ENCODE measurements at regions not wholly inside any gene's neighbourhood (a gene's known extent, or its start where the extent isn't known, plus 50 kb on each side); places are given as distances from the start of the nearest gene placed in this dataset.

DNA sequence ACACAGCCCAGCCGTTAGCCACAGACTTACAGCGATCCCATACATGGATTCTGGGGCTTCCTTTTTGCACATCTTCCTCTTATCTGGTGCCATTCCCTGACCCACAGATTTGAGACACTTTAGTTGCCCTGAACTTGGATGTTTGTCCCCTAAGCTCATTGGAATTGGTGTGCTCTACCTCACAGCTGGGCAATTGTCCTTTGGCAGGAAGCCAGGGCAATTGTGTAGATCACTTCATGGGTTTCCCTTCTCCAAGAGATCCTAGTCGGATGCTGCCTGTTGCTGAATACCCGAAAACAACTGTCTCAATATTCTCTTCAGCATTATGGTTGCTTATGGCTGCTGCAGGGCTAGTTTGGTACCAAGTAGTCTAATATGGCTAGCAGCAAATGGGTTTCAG lies 470.7 kb upstream of the MKI67 start:
- no peaks in the 10 kb centered on the region for H3K4me1 Mint-ChIP-seq
- H3K27me3 Mint-ChIP-seq: no peaks in the 10 kb centered on the region
- H3K27ac Mint-ChIP-seq: no peak overlapping the region
- no peak for DNase-seq
- ChIA-PET POLR2A (no interaction called here), CTCF (no interaction called here)
- no peak overlapping the region for H3K4me3 Mint-ChIP-seq
- no peaks in the 10 kb centered on the region for H3K9me3 Mint-ChIP-seq
- H3K36me3 Mint-ChIP-seq (ENCODE audit: low read depth): no peaks in the 10 kb centered on the region

DNA sequence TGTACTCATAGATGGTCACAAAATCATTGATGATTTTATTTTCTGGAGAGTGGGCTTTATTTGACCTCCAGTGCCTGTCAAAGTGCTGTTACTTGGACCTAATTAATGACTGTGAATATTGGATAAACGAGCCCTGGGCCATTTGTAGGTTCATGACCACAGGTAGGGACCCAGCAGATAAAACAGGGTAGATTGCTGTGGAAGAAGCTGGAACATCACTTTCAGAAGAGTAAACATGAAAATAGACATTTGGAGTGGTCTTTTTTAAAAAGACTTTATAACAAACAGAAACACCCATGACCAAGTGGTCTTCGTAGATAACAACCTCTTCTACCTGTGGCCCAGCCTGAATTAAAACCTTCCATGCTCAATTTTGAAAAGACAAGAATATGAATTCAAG lies 472.8 kb upstream of the MKI67 start:
- no peaks in the 10 kb centered on the region for H3K4me1 Mint-ChIP-seq
- H3K4me3 Mint-ChIP-seq: no peak overlapping the region
- no peaks in the 10 kb centered on the region for H3K27me3 Mint-ChIP-seq
- ChIA-PET POLR2A (no interaction called here), CTCF (no interaction called here)
- H3K36me3 Mint-ChIP-seq (ENCODE audit: low read depth): no peaks in the 10 kb centered on the region
- no peaks in the 10 kb centered on the region for H3K9me3 Mint-ChIP-seq
- DNase-seq: no peak
- H3K27ac Mint-ChIP-seq: no peak overlapping the region

DNA sequence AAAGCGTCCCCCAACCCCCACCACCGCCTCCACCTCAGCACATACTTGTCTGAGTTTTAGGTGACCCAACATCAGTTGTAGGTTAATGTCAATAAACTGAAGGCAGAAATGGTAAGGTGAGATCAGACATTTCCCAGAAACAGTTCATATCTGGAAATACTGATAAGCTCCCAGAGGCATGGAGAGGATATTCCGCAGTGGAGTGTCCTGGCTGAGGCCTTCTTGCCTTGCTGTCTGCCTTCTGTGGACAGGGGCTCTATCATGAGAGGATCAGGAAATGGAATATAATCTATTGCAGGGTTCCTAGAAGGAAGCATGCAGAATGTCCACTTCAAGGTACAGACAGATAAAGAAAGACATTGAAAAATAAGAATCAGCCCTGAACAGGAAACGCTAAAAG lies 473.3 kb upstream of the MKI67 start:
- no peak overlapping the region for H3K27ac Mint-ChIP-seq
- H3K36me3 Mint-ChIP-seq (ENCODE audit: low read depth): no peaks in the 10 kb centered on the region
- no peaks in the 10 kb centered on the region for H3K27me3 Mint-ChIP-seq
- H3K4me3 Mint-ChIP-seq: no peak overlapping the region
- no peak for DNase-seq
- H3K9me3 Mint-ChIP-seq: no peaks in the 10 kb centered on the region
- ChIA-PET POLR2A (no interaction called here), CTCF (no interaction called here)
- no peaks in the 10 kb centered on the region for H3K4me1 Mint-ChIP-seq

DNA sequence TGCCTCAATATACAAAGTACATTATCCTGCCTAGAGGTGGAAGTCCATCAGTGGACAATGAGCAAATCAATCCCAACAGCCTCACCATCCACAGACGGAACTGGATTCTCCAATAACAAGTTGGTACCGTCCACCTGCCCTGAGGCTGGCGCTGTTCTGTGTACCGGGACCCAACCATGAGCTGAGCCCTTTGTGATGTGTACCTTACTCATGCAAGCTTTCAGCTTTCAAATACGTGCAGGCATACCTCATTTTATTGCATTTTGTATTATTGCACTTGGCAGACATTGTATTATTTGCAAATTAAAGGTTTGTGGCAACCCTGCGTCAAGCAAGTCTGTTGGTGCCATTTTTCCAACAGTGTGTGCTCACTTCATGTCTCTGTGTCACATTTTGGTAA lies 476.0 kb upstream of the MKI67 start:
- Mint-ChIP-seq H3K27ac (no peak overlapping the region), H3K4me3 (no peak overlapping the region), H3K9me3 (no peaks in the 10 kb centered on the region), H3K4me1 (no peaks in the 10 kb centered on the region), H3K36me3 (ENCODE audit: low read depth) (no peaks in the 10 kb centered on the region), H3K27me3 (no peaks in the 10 kb centered on the region)
- ChIA-PET CTCF (interaction anchor here (0.7 kb wide), 1 partner anchor 72 kb away, joined by 3 read pairs; no protein-coding TSS in a partner anchor), POLR2A (no interaction called here)
- no peak for DNase-seq

DNA sequence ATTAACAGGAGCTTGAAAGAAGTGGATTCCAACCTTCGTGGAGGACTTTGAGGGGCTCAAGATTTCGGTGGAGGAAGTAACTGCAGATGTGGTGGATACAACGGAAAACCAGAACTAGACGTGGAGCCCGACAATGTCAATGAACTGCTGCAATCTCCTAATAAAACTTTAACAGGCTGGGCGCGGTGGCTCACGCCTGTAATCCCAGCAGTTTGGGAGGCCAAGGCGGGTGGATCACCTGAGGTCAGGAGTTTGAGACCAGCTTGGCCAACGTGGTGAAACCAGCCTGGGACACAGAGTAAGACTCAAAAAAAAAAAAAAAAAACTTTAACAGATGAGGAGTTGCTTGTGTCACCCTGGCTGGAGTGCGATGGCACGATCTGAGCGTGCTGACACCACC lies 477.8 kb upstream of the MKI67 start:
- DNase-seq: no peak
- POLR2A ChIA-PET: no interaction called here
- no peak overlapping the region for H3K27ac Mint-ChIP-seq

DNA sequence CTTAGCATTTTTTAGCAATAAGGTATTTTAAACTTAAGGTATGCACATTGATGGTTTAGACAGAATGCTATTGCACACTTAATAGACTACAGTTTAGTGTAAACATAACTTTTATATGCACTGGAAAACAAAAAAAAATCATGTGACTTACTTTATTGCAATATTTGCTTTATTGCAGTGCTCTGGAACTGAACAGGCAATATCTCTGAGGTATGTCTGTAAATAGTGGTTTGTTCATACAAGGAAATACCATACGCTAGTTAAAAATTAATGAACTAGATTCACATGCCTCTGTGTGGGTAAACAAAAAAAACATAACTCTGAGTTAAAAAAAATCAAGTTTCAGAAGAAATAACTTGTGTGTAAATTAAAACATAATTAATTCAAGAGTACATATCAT lies 479.0 kb upstream of the MKI67 start:
- CTCF ChIA-PET: no interaction called here
- no peaks in the 10 kb centered on the region for H3K4me1 Mint-ChIP-seq
- no peak overlapping the region for H3K4me3 Mint-ChIP-seq
- H3K27ac Mint-ChIP-seq: no peak overlapping the region
- DNase-seq: no peak
- no peaks in the 10 kb centered on the region for H3K36me3 Mint-ChIP-seq (ENCODE audit: low read depth)
- no peaks in the 10 kb centered on the region for H3K9me3 Mint-ChIP-seq
- H3K27me3 Mint-ChIP-seq: no peaks in the 10 kb centered on the region
- POLR2A ChIA-PET: no interaction called here

More for the DNA sequence above, 477.8 kb upstream of the MKI67 start:
- Mint-ChIP-seq H3K36me3 (ENCODE audit: low read depth) (no peaks in the 10 kb centered on the region), H3K4me3 (no peak overlapping the region), H3K9me3 (no peaks in the 10 kb centered on the region), H3K4me1 (no peaks in the 10 kb centered on the region), H3K27me3 (no peaks in the 10 kb centered on the region)
- CTCF ChIA-PET: no interaction called here

DNA sequence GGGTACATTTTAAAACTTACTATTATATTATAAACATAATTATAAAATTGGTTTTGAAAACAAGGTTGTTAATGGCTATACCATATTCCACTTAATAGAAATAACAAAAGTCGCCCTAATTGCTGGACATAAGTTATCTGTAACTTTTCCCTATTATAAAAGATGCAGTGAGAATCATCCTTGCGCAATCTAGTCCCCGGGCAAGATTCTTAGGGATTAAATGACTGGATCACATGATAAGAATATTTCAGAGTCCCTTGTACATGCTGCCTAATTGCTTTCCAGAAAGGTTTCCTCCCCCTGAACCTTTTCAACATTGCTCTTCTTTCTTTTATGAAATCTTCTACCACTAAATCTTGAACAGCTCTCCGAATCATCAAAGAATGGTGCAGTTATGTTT lies 479.8 kb upstream of the MKI67 start:
- Mint-ChIP-seq H3K4me3 (no peak overlapping the region), H3K27ac (no peak overlapping the region), H3K9me3 (no peaks in the 10 kb centered on the region), H3K4me1 (no peaks in the 10 kb centered on the region), H3K36me3 (ENCODE audit: low read depth) (no peaks in the 10 kb centered on the region), H3K27me3 (no peaks in the 10 kb centered on the region)
- no peak for DNase-seq
- CTCF ChIA-PET: no interaction called here
- POLR2A ChIA-PET: no interaction called here

DNA sequence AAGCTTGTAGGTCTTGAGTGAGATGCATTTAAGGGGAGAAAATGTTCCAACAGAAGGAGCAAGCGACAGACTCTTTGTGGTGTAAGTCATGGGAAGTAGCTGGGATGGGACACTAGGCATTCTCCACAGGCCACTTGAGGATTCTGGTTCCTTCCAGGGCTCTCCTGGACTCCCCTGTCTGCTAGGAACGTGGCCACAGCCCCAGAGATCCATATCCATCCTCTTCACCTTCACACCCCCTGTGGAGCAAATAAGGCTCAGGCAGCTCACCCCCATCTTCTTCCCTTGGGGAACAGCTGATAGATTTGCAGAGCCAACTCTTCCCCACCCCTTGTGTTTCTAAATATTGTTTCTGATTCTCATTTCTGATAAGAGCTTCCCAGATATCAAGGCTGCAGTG lies 482.6 kb upstream of the MKI67 start:
- H3K4me3 Mint-ChIP-seq: no peak overlapping the region
- no peaks in the 10 kb centered on the region for H3K27me3 Mint-ChIP-seq
- CTCF ChIA-PET: no interaction called here
- no peak for DNase-seq
- no peaks in the 10 kb centered on the region for H3K36me3 Mint-ChIP-seq (ENCODE audit: low read depth)
- H3K9me3 Mint-ChIP-seq: no peaks in the 10 kb centered on the region
- H3K27ac Mint-ChIP-seq: no peak overlapping the region
- POLR2A ChIA-PET: no interaction called here
- H3K4me1 Mint-ChIP-seq: no peaks in the 10 kb centered on the region

DNA sequence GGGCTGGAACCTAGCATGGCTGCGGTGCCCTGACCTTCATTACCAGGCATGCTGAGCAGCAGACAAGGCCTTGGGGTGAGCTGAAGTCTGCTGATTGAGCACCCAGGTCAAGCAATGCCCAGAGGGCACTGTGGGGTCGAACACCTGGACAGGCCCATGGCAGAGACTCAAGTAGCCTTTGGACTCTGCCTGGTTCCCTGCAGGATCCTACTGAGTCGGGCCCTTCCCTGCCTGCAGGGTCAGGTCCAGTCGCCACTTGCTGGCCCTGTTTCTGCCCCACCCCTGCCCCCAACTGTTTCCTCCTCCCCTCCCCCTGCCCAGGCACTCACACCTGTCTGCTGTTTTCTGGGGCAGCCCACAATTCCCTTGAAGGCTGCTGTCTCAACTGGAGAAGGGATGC lies 483.2 kb upstream of the MKI67 start:
- H3K9me3 Mint-ChIP-seq: no peaks in the 10 kb centered on the region
- H3K27me3 Mint-ChIP-seq: no peaks in the 10 kb centered on the region
- POLR2A ChIA-PET: no interaction called here
- H3K27ac Mint-ChIP-seq: no peak overlapping the region
- no peaks in the 10 kb centered on the region for H3K36me3 Mint-ChIP-seq (ENCODE audit: low read depth)
- CTCF ChIA-PET: no interaction called here
- no peak overlapping the region for H3K4me3 Mint-ChIP-seq
- no peak for DNase-seq
- H3K4me1 Mint-ChIP-seq: no peaks in the 10 kb centered on the region

DNA sequence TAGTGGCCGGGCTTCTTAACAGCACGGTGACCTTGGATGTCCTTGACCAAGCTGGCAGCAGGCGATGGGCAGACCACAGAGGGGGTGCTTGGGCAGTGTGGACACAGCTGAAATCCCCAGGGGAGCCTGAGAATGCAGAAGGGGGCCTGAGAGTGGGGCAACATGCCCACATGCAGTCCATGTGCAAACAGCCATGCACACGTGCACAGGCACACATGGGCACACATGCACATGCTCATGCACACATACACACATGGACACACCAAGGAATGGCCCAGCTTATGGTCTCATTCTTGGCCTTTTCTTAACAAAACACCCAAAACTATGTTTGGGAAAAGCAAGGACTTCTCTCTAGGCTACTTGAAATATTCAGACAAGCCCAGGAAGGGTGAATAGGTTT lies 483.9 kb upstream of the MKI67 start:
- DNase-seq: no peak
- no peaks in the 10 kb centered on the region for H3K9me3 Mint-ChIP-seq
- CTCF ChIA-PET: no interaction called here
- no peaks in the 10 kb centered on the region for H3K4me1 Mint-ChIP-seq
- POLR2A ChIA-PET: no interaction called here
- no peak overlapping the region for H3K27ac Mint-ChIP-seq
- no peaks in the 10 kb centered on the region for H3K36me3 Mint-ChIP-seq (ENCODE audit: low read depth)
- H3K4me3 Mint-ChIP-seq: no peak overlapping the region
- H3K27me3 Mint-ChIP-seq: no peaks in the 10 kb centered on the region

DNA sequence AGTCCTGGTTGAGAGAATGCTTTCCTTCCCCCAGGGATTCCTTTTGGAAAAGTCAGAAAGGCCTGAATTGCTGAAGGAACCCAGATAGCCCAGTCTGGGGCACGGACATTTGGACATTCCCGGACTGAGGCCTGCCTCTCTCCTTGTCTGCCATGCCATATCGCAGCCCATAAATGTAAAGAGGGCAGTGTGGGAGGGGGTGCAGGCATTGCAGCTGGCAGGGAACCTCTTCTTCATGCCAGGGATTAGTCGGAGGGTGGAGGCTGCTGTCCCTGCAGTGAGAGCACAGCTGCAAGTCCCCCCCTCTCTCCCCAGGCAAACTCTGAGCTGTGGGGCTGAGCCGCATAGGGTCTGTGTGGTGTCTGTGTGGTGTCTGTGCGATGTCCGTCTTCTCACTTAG lies 486.0 kb upstream of the MKI67 start:
- no peak for DNase-seq
- no peaks in the 10 kb centered on the region for H3K27me3 Mint-ChIP-seq
- H3K9me3 Mint-ChIP-seq: peaks cover 2% of the 10 kb centered on the region
- ChIA-PET POLR2A (no interaction called here), CTCF (no interaction called here)
- H3K4me1 Mint-ChIP-seq: no peaks in the 10 kb centered on the region
- no peak overlapping the region for H3K4me3 Mint-ChIP-seq
- no peak overlapping the region for H3K27ac Mint-ChIP-seq
- H3K36me3 Mint-ChIP-seq (ENCODE audit: low read depth): no peaks in the 10 kb centered on the region

DNA sequence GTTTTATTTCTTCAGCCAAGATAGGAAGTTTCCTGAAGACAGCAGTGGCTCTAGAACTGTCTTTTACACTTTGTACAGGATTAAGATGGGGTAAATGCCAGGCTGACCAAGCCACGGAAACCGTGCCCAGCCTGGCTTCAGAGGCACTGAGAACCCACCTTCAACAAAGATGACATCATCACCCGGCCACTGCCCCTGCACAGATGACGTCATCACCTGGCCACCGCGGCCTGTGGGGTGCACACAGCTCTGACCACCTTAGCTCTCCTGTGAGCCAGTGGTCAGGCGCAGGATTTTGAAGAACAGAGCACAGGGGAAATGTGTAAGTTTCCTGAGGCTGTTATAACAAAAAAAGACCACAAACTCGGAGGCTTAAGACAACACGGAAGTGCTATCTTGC lies 486.4 kb upstream of the MKI67 start:
- Mint-ChIP-seq H3K9me3 (peaks cover 2% of the 10 kb centered on the region), H3K4me1 (no peaks in the 10 kb centered on the region), H3K4me3 (no peak overlapping the region), H3K27ac (no peak overlapping the region), H3K36me3 (ENCODE audit: low read depth) (no peaks in the 10 kb centered on the region), H3K27me3 (no peaks in the 10 kb centered on the region)
- ChIA-PET POLR2A (no interaction called here), CTCF (no interaction called here)
- no peak for DNase-seq

DNA sequence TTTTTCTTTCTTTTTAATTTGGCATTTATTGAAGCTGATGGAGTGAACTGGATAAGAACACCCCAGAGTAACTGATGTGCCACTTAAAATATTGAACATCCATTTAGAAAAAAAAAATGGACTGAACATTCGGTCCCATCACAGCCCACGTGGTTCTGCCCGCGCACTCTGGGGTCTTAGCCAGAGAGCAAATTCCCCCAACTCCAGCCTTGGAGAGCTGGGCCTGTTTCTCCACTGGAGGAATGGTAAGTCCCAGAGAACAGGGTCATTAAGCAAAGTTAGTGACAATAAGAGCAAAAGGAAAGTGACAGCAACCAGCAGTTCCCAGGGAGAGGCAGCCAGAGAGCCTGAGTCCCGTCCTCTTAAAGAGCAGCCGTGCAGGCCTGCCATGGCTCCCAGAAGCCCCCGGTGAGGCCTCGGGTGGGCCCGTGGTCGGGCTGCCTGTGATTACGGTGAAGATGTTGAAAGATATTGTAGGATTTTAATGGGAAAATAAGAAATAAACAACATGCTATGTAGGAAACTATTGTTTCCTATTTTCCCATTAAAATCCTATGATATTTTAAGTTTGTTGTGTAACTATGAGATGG lies 487.9 kb upstream of the MKI67 start:
- Mint-ChIP-seq H3K4me1 (no peaks in the 10 kb centered on the region), H3K9me3 (peaks cover 2% of the 10 kb centered on the region), H3K27ac (no peak overlapping the region), H3K4me3 (no peak overlapping the region), H3K27me3 (no peaks in the 10 kb centered on the region), H3K36me3 (ENCODE audit: low read depth) (no peaks in the 10 kb centered on the region)
- ChIA-PET POLR2A (no interaction called here), CTCF (no interaction called here)
- DNase-seq: no peak

DNA sequence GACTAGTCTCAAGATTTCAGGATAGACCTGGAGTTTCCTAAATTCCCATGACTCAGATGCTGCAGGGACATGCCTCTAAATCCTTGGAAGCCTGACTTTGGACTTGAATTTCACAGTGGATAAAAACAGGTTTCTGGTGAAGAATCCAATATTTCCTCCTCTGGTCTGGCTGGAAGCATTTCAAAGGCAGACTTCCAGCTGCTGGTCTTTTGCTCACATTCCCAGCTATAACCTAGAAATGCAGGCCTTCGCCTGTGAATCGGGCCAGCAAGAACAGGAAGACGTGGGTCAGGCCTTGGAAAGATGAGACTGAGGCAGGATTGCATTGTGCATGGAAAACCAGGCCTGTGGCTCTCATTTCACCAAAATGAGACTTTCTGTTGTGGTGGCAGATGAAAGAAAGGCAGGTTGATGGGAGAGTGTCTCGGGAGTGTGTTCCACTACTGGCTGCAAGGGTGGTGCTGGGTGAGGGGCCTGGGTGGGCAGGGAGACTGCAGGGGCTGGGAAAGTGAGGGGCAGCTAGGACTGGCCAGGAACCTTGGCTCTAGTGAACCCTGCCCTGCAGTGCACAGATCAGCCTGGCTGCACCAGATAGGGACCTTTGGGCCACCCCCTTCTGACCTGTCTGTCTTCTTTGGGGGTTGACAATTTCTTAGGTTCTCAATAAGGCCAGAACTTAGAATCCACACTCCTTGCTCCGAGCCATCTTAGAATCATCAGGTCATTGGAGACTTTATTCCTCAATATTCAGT lies 488.8 kb upstream of the MKI67 start:
- Mint-ChIP-seq H3K36me3 (ENCODE audit: low read depth) (no peaks in the 10 kb centered on the region), H3K4me1 (no peaks in the 10 kb centered on the region), H3K4me3 (no peak overlapping the region), H3K27ac (no peak overlapping the region), H3K27me3 (no peaks in the 10 kb centered on the region), H3K9me3 (peaks cover 2% of the 10 kb centered on the region)
- DNase-seq: no peak
- POLR2A ChIA-PET: no interaction called here
- CTCF ChIA-PET: no interaction called here
